ENCODE measurements at regions not wholly inside any gene's neighbourhood (a gene's known extent, or its start where the extent isn't known, plus 50 kb on each side); places are given as distances from the start of the nearest gene placed in this dataset.
"Not testable (repeated sequence)": the region's sequence is repeated elsewhere in the genome, so short reads cannot be mapped to it uniquely, and the experiment has no call there.

GRCh38 chr3:72036899-72037298 lies 252.0 kb upstream of the PROK2 start:
- DNase-seq, result no peak

GRCh38 chr3:72035606-72036005 lies 250.7 kb upstream of the PROK2 start:
- no peak for DNase-seq

GRCh38 chr3:72034986-72035385 lies 250.0 kb upstream of the PROK2 start:
- no peak for DNase-seq

GRCh38 chr3:72033666-72034428 lies 248.9 kb upstream of the PROK2 start:
- DNase-seq, result no peak

DNA sequence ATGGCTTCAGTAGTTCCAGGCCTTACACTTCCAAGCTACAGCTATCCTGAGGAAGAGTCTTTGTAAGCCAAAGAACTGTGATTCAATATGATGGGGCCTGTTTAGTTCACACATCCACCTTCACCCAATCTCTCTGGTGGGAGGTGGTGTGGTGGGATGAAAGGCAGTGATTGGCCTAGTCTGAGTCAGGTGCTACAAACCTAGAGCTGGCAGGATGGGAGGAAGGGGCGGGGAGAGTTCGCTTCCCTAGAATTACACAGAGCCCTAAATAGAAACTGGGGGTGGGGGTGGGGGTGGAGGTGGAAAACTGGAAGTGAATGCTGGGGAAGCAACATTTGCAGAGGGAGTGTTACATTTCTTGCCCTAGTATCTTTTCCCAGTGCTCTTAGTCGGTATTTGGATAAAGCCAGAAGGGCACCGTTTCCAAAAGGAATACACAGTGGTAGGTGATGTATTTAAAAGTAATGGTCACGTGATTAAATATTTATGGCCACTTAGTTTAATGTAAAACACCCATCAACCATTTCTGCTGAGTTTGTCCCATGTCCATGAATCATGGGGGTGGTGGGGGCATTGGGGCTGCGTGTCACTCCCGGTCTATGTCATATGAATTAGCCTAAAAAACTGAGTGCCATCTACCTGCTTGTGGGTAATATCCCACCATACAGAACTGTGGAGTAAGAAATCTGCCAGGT lies 247.6 kb upstream of the PROK2 start:
- no peak for DNase-seq

GRCh38 chr3:72031581-72031980 lies 246.6 kb upstream of the PROK2 start:
- DNase-seq, result no peak

DNA sequence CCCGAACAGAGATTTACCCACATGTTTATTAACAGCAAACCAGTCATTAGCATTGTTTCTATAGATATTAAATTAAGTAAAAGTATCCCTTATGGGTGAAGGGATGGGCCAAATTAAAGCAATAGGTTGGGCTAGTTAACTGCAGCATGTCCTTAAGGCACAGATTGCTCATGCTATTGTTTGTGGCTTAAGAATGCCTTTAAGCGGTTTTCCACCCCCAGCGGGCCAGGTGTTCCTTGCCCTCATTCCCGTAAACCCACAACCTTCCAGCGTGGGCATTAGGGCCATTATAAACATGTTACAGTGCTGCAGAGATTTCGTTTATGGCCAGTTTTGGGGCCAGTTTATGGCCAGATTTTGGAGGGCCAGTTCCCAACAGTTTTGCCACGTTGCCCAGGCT lies 245.3 kb upstream of the PROK2 start:
- not testable (repeated sequence) for DNase-seq

DNA sequence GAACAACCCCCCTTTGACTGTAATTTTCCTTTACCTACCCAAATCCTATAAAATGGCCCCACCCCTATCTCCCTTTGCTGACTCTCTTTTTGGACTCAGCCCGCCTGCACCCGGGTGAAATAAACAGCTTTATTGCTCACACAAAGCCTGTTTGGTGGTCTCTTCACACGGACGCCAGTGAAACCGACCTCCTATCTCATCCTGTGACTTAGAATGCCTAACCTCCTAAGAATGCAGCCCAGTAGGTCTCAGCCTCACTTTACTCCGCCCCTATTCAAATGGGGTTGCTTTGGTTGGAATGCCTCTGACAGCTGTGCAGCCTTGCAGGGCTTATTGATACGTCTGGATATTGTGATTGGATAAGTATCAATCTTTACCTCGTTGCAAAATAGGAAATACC lies 243.8 kb upstream of the PROK2 start:
- DNase-seq, result not testable (repeated sequence)

GRCh38 chr3:72028307-72028706 lies 243.4 kb upstream of the PROK2 start:
- not testable (repeated sequence) for DNase-seq

DNA sequence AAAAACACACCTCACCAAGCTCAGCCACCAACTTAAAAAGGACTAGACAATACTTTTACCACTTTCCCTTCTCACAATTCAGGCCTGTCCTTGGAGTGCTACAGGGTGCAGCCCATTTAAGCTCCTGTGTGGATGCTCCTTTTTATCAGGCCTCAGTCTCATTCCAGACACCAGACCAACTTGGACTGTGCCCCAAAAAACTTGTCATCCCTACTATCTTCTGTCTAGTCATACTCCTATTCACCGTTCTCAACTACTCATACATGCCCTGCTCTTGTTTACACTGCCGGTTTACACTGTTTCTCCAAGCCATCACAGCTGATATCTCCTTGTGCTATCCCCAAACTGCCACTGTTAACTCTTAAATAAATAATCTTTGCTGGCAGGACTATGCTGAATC lies 242.8 kb upstream of the PROK2 start:
- DNase-seq, result not testable (repeated sequence)

- DNase-seq, result no peak
Measured at GRCh38 chr3:72022027-72022426, 237.1 kb upstream of the PROK2 start.

GRCh38 chr3:72021531-72021930 lies 236.6 kb upstream of the PROK2 start:
- DNase-seq, result no peak

- no peak for DNase-seq
Measured at GRCh38 chr3:72018343-72018984, 233.5 kb upstream of the PROK2 start.

DNA sequence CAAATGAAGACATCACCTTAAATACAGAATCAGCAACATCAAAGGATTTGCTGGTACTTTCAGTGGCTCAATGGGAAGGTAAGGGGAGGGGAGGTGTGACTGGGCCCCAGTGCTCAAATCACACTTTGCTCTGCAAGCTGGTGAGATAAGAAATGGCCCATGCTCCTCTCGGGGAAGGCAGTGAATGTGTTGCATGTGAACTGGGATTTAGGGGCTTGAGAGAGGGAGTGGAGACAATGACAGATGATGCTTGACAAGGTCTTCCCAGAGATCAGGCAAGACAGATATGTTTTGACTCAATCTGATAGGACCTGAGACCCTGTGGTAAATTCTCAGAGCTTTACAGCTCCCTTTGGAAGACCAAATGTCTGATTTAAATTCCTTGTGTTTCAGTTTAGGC lies 233.0 kb upstream of the PROK2 start:
- no peak for DNase-seq

DNA sequence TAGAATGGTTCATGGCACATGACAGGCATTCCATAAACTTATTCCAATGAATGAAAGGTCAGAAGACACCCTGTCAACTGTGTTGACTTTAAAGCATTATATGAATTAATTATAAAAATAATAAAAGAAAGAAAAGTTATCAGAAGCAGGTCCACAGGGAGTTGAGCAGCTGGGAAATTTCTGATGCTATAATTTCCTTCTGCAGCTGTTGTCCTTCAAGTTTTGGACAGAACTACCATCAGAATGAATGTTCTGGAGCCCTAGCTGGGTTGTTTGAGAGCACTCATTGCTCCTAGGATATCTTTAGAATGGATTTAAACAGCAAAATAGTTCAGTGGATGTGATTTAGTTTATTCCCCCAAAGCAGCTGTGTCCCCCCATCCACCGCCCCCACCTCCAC lies 232.4 kb upstream of the PROK2 start:
- DNase-seq, result no peak

- no peak for DNase-seq
Measured at GRCh38 chr3:72015463-72015862, 230.5 kb upstream of the PROK2 start.

GRCh38 chr3:72013084-72013483 lies 228.1 kb upstream of the PROK2 start:
- DNase-seq, result no peak

DNA sequence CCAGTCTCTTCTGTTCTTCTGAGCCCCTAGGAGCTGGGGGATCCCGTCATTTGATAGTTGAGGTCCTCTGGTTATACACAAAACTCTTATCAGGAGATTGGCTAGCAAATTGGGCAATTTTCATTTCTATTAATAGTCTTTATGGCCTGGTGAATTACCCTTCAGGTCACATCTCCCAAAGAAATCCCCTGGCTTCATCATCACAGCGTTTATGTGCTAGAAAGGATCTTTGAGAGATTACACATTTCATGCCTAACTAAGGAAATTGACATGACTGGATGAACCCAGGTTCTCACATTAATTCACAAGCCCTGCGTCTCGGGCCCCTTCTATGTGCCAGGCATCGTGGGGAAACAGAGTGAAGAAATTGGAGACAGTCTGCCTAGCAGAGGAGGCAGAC lies 227.4 kb upstream of the PROK2 start:
- DNase-seq, result no peak

DNA sequence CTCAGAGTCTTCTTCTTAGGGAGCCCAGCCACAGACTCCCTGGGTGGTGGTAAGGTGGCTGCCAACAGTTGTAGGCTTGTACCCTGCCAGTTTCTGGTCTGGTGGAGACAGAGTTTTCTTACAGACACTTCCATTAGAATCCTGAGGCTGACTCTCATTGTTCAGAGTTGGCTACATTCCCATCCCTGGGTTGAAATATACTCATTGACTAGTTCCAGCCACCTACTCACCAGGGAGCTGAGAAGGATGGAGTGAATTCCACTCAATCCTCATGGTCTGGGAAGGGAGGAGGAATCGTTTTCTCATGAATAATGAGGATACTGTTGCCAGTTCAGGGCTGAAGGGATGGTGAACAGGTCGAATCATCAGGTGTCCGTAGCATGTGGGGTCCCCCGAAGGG lies 226.5 kb upstream of the PROK2 start:
- DNase-seq, result no peak

- no peak for DNase-seq
Measured at GRCh38 chr3:72009851-72010443, 225.0 kb upstream of the PROK2 start.

GRCh38 chr3:72008226-72008996 lies 223.5 kb upstream of the PROK2 start:
- no peak for DNase-seq

- DNase-seq, result no peak
Measured at GRCh38 chr3:72006631-72007556, 221.9 kb upstream of the PROK2 start.
